ENCODE measurements at regions not wholly inside any gene's neighbourhood (a gene's known extent, or its start where the extent isn't known, plus 50 kb on each side); places are given as distances from the start of the nearest gene placed in this dataset.

- no peak for DNase-seq
Observed at GRCh38 chr10:94198324-94198723, 164.4 kb downstream of the NOC3L start.

GRCh38 chr10:94199565-94199964, 163.2 kb downstream of the NOC3L start:
- no peak for DNase-seq

GRCh38 chr10:94200146-94200837, 162.4 kb downstream of the NOC3L start:
- no peak for DNase-seq

- no peak for DNase-seq
Observed at GRCh38 chr10:94205396-94205831, 157.3 kb downstream of the NOC3L start.

GRCh38 chr10:94206176-94206575, 156.6 kb downstream of the NOC3L start:
- no peak for DNase-seq

GRCh38 chr10:94208315-94208714, 154.4 kb downstream of the NOC3L start:
- no peak for DNase-seq

GRCh38 chr10:94210440-94211168, 152.1 kb downstream of the NOC3L start:
- DNase-seq, result no peak

GRCh38 chr10:94211169-94211510, 151.6 kb downstream of the NOC3L start:
- no peak for DNase-seq

GRCh38 chr10:94213001-94213530, 149.7 kb downstream of the NOC3L start:
- no peak for DNase-seq

- no peak for DNase-seq
Observed at GRCh38 chr10:94213980-94214379, 148.8 kb downstream of the NOC3L start.

- DNase-seq, result no peak
Observed at GRCh38 chr10:94214481-94214893, 148.3 kb downstream of the NOC3L start.

- no peak for DNase-seq
Observed at GRCh38 chr10:94216201-94216600, 146.5 kb downstream of the NOC3L start.

GRCh38 chr10:94217411-94217810, 145.3 kb downstream of the NOC3L start:
- no peak for DNase-seq

- DNase-seq, result no peak
Observed at GRCh38 chr10:94218493-94219183, 144.1 kb downstream of the NOC3L start.

- no peak for DNase-seq
Observed at GRCh38 chr10:94219829-94220228, 142.9 kb downstream of the NOC3L start.

GRCh38 chr10:94220717-94221116, 142.0 kb downstream of the NOC3L start:
- no peak for DNase-seq

GRCh38 chr10:94223702-94224370, 138.9 kb downstream of the NOC3L start:
- DNase-seq, result no peak

GRCh38 chr10:94224656-94225055, 138.1 kb downstream of the NOC3L start:
- no peak for DNase-seq

GRCh38 chr10:94225589-94225988, 137.2 kb downstream of the NOC3L start:
- DNase-seq, result no peak

GRCh38 chr10:94230134-94230785, 132.5 kb downstream of the NOC3L start:
- no peak for DNase-seq

- no peak for DNase-seq
Observed at GRCh38 chr10:94232711-94233383, 129.9 kb downstream of the NOC3L start.

- no peak for DNase-seq
Observed at GRCh38 chr10:94235461-94235860, 127.3 kb downstream of the NOC3L start.
